ENCODE measurements at regions not wholly inside any gene's neighbourhood (a gene's known extent, or its start where the extent isn't known, plus 50 kb on each side); places are given as distances from the start of the nearest gene placed in this dataset.
A peak's percentile ranks its signal among the peaks of the same experiment; 100 is the strongest.

GRCh38 chr19:29439688-29440550, 85.9 kb upstream of the VSTM2B start:
- no peak for DNase-seq

- no peak for DNase-seq
Observed at GRCh38 chr19:29442094-29442493, 83.7 kb upstream of the VSTM2B start.

- no peak for DNase-seq
Observed at GRCh38 chr19:29442910-29443309, 82.9 kb upstream of the VSTM2B start.

DNA sequence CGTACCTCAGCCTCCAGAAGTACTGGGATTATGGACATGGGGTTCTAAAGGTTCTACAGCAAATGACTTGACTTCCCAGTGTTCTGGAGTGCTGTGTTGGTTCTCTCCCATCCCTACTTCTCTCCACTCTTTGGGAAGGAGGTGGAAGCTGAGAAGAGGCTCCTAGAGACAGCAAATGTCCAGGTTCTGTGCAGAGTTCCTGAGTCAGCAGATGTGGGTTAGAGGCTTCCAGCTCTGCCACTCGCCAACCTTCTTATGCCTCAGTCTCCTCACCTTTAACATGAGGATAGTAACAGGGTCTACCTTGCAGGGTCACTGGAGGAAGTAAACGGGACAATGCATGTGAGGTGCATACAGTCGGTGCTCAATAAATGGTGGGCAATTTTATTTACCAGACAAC, 80.5 kb upstream of the VSTM2B start:
- no peak for DNase-seq

DNA sequence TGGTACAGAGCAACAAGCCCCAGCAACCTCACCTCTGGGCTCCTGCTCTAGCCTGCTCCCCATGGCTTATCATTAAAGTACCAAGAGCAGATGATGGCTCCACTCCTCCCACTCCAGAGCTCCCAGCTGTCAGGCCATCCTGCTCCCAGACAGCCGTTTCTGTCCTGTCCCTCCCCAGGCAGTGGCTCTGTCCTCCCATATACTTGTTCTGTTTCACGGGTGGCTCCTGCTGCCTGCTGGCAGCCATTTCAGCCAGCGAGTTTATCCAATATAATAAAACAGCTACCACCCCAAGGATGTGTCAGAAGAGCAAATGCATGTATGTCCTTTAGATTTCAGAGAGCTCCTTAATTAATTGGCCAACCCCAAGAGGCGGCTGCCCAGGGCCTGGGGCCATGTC, 79.4 kb upstream of the VSTM2B start:
- no peak for DNase-seq

DNA sequence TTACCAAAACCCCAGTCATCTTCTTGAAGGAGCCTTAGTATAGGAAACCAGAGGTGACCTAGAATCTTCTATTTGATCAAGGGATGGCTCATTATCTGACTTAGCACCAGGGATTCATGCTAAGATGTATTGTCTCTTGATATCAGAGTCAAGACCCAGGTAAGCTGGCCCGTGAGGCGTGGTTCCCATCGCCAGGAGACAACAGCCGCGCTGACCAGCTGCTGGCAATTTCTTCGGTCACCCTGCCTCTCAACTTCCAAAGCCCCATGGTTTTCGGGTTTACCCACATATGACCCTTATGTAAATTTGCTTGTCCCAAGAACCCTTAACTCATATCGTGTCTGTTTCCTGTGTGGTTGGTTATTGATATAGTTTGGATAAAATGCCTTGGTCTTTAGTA, 77.7 kb upstream of the VSTM2B start:
- DNase-seq: no peak

- DNase-seq: no peak
Observed at GRCh38 chr19:29449371-29449770, 76.4 kb upstream of the VSTM2B start.

DNA sequence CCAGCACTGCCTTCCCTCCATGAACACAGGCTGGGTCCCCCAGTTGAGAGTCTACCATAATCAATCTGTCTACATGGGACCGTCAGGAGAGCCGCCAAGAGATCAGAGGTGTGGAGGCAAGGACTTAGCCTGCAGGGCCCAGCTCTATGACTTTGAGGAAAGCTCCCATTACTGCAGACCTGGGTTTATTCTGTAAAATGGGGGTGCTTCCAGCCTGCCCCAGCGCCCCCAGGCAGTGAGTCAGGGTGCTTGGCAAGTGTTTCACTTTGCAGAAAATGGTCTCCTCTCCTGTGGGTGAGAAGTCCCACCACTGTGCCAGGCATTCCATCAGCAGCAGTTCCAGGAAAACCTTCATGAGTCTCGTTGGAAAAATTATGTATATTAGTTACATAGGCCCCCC, 75.5 kb upstream of the VSTM2B start:
- DNase-seq: no peak

GRCh38 chr19:29450812-29451211, 75.0 kb upstream of the VSTM2B start:
- DNase-seq: no peak

DNA sequence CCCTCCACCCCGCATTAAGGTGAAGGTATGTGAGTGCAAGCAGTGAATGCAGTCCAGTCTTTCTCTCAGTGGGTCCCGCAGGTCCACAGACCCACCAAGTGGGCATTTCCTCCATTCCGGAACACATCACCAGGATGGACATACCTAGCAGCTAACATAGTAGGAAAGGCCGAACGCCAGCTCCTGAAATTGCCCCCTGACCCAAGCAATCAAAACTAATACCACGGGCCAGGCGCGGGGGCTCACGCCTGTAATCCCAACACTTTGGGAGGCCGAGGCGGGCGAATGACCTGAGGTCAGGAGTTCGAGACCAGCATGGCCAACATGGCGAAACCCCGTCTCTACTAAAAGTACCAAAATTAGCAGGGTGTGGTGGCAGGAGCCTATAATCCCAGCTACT, 71.7 kb upstream of the VSTM2B start:
- DNase-seq: no peak

GRCh38 chr19:29457413-29457812, 68.4 kb upstream of the VSTM2B start:
- no peak for DNase-seq

DNA sequence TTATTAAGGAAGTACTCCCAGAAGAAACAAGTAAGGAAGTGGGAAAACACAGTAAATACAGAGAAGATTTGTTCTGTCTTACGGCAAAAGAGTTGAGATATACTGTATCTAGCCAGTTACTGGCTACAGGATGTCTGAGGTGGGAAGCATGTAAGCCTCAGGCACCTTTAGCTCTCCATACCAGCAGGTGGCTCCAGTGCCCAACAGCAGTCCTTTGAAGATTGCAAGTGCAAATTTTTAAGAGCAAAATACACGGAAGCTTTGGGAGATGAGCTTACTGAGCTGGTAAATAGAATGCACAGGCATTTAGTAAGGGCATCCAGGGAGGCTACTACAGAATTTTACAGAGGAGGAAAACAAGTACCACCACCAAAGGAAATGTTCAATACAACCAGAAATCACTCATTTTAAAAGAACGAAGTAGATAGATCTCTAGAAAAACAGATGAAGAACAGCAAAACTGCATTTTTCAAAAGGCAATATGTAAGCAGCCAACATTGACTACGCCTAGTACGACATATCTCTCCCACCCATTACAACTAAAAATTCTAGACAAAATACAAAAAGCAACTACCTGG, 57.9 kb upstream of the VSTM2B start:
- peak; percentile 27 for DNase-seq

DNA sequence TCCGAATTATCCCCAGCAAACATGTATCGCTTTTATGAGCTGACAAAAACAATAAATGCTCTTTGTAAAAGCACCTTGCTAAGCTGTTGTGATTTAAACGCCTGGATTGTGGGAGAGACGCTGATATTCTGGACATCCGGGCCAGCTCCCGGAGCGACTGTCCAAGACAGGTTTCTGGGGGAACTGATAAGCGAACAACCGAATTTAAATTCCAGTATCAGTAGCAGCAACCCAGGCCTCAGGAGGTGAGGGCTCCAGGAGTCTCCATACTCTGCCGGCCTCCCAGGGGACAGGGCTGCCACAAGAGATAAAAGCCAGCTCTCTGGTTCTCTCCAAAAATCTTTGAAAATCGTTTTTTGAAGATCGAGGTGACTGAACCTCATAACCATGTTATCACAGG, 50.3 kb upstream of the VSTM2B start:
- no peak for DNase-seq
